Tibial nerve (tissue), 4 donors: ENCODE measurements at regions not wholly inside any gene's neighbourhood (a gene's known extent, or its start where the extent isn't known, plus 50 kb on each side); places are given as distances from the start of the nearest gene placed in this dataset.

Experiments
- CTCF ChIP-seq, 5 experiments: fragments of 200-600 bp in 3 of 5; fragments of 450-650 bp in 2 of 5; sonication (generic) in 3 of 5; IDR thresholded peaks; one replicate each; pipeline ENCODE4 v1.5.1; 2016 to 2019; ENCODE audit warnings: antibody characterized with exemption in 5 of 5, mild to moderate bottlenecking in 3 of 5, moderate library complexity in 2 of 5
- EP300 ChIP-seq, 2 donors: sonication (generic); formaldehyde crosslinking; IDR thresholded peaks; one replicate each; pipeline ENCODE4 v1.6.1; 2017; ENCODE audit warnings: antibody characterized with exemption in 2 of 2, mild to moderate bottlenecking in 1 of 2
- POLR2A ChIP-seq, 2 donors: fragments of 450-650 bp; IDR thresholded peaks; one replicate each; pipeline ENCODE4 v1.6.1; 2017; ENCODE audit warnings: antibody characterized with exemption in 2 of 2, mild to moderate bottlenecking in 2 of 2, moderate library complexity in 2 of 2

- no peak for TF ChIP-seq EP300 (IDR thresholded peaks at IDR 0.05)
- no peak for TF ChIP-seq POLR2A (IDR thresholded peaks at IDR 0.05)
- no peak for TF ChIP-seq CTCF (IDR thresholded peaks at IDR 0.05)
These were observed 239.3 kb upstream of the ID4 start for GRCh38 chr6:19597809-19598320.
